ENCODE measurements at regions not wholly inside any gene's neighbourhood (a gene's known extent, or its start where the extent isn't known, plus 50 kb on each side); places are given as distances from the start of the nearest gene placed in this dataset.
"Not testable (repeated sequence)": the region's sequence is repeated elsewhere in the genome, so short reads cannot be mapped to it uniquely, and the experiment has no call there.

- TF ChIP-seq EZH2 (IDR thresholded peaks at IDR 0.05; ENCODE audit: insufficient read depth, poor library complexity, severe bottlenecking); EZH2phosphoT487 (IDR thresholded peaks at IDR 0.05; ENCODE audit: insufficient read depth, low read depth): not testable (repeated sequence)
Measured at GRCh38 chr1:157321972-157322371, 183.8 kb upstream of the ETV3 start.
